ENCODE measurements at regions not wholly inside any gene's neighbourhood (a gene's known extent, or its start where the extent isn't known, plus 50 kb on each side); places are given as distances from the start of the nearest gene placed in this dataset.
"Not testable (repeated sequence)": the region's sequence is repeated elsewhere in the genome, so short reads cannot be mapped to it uniquely, and the experiment has no call there.

DNA sequence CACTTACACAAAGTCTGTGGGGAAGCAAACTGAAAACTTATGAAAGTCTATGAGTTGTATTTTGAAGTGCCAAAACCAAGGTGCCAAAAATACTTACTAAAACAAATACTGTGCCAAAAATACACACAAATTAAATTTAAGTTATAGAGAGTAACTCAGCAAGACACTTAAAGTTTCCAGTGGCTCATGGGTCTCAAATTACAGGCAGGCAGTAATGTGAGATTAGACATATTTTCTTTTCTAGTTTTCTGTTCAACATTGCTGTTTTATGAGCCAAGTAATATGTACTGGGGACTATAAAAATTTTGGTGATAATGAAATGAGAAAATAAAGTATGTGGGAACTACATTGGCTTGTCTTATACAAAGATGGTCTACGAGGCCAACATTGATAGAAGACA, 172.2 kb upstream of the SNX2 start:
- DNase-seq: no peak

DNA sequence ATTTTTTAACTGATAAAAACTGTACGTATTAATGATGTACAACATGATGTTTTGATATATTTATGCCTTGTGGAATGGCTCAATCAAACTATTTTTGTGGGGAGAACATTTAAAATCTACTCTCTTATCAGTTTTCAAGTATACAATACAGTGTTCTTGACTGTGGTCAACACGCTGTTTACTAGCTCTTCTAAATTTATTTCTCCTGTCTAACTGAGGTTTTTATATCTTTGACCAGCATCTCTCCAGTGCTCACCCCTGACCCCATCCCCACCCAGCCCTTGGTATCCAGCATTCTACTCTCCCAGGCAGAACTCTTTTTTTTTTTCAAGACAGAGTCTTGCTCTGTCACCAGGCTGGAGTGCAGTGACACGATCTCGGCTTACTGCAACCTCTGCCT, 169.6 kb upstream of the SNX2 start:
- DNase-seq: no peak

DNA sequence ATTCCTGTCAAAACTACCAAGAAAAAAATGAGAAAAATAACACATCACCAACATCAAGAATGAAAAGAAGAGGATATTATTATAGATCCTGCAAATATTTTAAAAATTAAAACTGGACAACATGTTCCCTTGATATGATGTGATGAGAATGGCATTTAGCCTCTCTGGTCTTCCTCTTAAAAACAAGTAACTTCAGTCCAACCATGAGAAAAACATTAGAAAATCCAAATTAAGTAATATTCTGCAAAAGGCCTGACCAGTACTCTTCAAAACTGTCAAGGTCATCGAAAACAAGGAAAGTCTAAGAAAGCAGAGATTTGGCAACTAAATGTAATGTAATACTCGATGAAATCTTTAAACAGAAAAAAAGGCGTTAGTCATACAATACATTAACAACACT, 167.1 kb upstream of the SNX2 start:
- no peak for DNase-seq

DNA sequence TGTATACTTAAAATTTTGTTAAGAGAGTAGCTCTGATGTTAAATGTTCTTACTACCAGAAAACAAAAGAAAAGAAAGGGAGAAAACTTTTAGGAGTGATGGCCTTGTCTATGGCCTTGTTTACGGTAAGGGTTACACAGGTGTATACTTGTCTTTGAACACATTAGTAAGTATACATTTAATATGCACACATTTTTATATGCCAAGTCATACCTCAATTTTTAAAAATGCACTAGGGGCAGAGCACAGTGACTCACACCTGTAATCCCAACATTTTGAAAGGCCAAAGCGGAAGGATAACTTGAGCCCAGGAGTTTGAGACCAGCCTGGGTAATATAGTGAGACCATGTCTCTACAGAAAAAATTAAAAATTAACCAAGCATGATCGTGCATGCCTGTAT, 166.7 kb upstream of the SNX2 start:
- DNase-seq: no peak

DNA sequence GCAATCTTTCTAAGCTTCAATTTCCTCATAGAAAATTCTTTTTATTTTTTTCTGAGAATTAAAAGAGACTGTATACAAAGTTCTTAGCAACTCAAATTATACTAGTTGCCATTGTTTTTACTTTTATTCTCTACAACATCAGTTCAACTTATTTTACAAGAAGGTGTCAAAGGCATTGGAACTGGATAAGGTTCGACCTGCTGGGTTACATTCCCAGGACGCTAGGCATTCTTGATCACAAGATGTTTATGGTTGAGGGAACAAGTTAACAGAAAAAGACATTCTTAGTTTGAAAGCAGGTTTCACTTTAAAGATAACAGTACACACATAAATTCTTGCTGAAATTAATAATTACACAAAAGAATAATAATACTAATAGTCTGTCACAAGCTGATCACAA, 163.5 kb upstream of the SNX2 start:
- DNase-seq: no peak

DNA sequence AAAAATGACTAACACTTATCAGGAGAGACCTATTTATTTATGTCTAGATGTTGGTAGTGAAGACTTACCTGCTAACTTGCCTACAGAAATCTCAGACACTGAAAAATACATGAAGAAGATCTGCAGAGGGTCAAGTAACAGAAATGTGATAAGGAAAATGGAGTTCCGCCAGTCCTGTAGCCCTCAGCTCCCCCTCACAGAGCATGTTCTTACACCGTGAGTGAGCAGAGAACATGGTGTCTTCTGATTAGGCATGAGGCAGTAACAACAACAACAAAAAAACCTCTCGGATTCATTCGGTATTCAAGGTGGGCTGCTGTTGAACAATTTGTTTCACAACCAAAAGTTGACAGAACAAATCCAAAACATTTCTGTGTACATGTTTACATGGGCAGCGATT, 162.0 kb upstream of the SNX2 start:
- DNase-seq: no peak

DNA sequence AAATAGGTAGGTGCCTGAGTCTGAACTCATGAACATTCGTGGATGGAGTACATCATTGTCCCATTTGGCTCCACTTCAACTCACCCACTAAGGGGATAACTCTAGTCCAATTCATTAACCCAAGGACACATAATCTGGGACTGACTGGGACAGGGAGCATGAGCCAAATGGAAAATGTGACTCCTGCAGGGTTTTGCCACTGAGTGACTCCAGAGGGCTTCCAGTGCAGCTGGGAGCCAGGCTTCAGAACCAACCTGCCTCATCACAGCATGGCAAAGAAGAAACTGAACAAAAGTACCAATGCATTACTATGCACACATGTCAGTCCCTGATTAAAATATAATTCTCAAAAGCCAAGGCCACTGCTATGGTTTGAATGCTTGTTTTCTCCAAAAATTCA, 159.7 kb upstream of the SNX2 start:
- DNase-seq: no peak

DNA sequence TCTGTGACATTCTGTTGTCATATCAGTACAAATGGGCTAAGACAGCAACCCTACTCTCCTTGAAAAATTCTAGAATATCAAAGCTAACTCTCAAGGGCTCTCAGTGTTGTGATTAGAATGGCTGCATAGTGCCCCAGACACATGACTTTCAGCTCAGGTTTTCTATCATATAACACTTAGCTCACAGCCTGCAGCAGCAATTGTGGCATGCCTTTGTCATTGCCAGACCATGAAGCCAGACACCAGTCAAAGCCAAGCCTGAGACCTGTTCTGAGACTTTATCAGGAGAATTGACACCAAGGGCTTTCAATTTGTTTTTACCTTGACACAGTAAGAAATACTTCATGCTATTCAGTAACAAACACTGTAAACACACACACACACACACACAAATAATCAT, 159.0 kb upstream of the SNX2 start:
- no peak for DNase-seq

DNA sequence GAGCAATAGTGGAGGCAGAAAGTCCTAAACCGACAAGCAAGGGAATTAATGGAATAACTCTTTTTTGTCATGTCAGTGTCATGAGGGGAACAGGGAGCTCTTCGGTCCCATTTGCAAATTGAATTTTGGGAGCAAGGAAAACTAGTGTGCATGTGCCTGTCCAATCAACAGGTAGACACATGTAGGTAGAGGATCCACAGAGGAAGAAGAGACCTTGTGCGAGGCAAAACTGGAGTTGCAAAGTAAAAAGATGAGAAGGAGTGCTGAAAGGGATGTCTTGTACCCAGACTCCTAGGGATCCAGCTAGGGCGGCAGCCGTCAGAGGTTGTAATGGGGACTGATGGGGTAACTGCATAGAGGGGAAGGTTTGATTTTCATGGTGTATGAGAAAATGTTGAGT, 156.8 kb upstream of the SNX2 start:
- DNase-seq: not testable (repeated sequence)

DNA sequence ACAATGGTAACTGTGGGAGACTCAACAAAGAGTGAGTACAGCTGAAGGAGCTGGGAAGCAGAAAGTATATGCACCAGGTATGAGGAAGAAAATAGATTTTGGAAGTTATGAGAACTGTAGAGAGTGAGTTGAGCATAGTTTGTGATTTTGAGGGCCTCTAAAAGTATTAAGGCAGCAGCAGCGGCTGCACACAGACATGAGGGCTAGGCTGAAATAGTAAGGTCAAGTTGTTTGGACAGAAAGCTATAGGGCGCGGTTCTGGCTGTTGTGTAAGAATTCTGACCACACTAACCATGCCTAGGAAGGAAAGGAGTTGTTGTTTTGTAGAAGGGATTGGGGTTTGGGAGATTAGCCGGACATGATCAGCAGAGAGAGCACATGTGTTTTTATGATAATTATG, 154.1 kb upstream of the SNX2 start:
- not testable (repeated sequence) for DNase-seq

DNA sequence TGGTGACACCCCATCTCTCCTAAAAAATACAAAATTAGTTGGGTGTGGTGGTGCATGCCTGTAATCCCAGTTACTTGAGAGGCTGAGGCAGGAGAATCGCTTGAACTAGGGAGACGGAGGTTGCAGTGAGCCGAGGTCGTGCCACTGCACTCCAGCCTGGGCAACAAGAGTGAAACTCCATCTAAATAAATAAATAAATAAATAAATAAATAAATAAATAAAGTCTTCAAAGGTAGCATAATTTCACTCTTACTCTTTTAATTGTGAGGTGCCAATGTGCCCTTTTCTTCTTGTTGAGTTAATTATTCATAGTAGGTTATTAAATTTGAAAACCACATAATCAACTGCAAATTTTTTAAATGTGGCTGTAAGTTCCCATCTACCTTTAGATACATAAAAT, 146.2 kb upstream of the SNX2 start:
- not testable (repeated sequence) for DNase-seq

DNA sequence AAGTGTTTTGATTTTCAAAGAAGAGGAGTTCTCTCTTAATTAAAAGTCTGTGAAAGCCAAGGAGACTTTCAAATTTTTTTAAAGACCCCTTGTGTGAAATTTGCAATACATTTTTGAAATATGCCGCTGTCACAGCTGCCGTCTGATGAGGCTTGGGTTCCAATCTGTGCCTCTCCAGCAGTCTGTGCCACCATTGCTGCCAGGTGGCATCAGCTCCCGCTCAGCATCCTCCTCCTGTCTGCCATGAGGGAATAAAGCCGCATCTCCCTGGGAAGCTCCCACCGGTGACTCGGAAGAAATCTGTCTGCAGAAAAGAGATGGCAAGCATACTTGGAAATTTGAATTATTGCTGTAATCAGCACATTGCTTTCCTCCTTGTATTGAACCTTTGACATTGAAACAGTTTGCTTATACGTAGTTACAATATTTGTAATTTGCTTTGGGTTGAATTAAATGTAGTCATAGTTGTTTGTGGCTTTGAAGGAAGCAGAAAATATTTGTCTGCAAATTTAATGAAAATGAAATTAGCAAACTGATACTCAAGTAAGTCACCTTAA, 145.7 kb upstream of the SNX2 start:
- no peak for DNase-seq

DNA sequence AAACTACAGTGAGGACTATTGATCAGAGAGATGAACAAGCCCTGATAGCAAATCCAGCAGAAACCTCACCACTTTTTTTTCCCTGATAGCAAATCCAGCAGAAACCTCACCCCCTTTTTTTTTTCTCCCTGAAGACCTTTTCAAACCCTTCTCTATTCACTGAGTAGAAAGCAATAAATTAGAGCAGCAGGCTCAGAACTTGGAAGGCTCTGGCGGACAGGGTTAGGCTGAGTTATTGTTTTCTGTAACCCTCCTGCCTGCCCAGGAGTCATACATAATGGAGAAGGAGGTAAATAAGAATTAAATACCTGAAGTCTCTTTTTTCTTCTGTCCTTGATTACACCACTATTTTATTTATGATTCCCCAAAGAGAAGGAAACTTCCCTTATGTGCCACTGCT, 136.3 kb upstream of the SNX2 start:
- DNase-seq: no peak

DNA sequence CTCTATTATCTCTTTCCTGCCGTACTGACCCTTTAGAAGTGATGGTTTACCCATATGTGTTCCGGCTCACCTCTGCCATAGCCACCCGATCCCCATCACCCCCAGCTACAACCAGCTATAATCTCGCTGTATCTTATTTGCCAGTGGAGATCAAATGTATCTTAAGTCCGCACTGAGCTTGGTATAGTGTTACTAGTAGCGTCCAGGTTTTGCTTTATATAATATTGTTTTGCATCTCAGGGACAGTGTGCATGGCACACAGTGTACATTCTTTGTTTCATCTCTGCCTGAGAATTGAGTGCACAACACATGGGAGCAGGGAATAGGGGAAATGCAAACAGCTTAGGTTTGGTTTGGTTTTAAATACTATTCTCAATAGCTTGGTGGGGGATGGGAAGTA, 135.8 kb upstream of the SNX2 start:
- no peak for DNase-seq

DNA sequence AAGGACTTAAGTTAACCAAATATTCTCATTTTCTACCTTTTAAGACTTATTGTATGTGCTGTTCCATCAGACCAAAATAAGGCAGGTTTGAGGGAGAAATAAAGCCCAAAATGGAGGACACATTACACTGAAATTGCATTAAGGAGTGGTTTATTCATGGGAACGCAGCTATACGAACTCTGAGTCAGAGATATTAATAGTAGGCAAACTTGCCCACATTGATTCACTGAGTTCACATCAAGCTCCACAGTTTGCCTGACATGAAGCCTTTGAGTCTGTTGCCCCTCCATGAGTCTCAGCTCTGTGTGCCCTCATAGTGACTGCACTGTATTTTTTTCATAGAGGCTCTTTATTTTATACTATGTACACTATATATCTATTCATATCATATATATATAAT, 135.0 kb upstream of the SNX2 start:
- no peak for DNase-seq

DNA sequence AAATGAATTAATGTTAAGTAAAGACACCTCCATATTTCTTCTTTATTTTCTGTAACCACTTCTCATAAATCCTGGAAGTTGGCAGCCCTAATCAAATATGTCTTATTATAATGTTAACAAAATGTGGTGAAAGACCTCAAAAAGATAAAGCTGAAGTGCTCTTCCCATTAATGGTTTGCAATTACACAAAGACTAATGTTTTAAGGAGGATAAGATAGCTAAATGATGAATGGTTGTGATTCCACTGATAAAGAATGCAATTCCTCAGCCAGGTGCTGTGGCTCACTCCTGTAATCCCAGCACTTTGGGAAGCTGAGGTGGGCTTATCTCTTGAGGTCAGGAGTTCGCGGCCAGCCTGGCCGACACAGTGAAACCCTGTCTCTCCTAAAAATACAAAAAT, 125.8 kb upstream of the SNX2 start:
- DNase-seq: no peak

DNA sequence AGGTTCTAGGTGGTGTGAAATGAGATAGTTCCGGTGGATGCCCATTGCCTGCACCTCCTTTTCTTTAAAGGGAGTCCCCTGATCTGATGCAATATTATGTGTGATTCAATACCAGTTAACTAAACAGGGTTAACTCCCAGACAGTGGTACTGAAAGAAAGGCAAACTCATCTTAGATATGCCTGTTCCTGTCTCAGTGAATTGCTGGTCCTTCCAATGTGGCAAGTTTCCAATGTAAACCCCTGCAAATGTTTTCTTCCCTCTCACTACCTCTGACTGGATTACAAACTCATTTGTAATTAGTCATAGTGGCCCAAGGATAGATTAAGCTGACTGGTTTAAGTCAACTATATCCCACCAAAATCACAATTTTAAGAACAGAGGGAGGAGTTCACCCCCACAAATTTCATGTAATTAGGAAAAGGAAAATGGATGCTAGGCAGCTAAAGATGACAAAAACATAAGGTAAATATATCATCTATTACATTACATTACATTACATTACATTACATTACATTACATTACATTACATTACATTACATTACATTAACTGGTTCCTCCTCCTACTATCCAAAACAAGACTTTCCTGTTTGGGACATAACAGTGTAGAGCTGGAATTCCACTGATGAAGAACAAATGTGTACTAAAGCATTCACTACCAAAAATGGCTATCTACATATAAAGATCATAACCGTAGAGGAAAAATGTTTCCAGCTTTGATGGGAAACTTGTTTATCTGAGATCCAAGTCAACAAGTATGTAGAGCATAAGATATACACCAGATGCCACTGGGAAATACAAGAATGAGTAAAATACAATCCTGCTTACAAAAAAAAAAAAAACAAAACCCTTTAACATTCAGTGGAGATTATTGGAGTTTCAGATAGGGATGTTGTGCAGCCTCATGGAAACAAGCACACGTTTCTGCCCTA, 121.5 kb upstream of the SNX2 start:
- DNase-seq: no peak

DNA sequence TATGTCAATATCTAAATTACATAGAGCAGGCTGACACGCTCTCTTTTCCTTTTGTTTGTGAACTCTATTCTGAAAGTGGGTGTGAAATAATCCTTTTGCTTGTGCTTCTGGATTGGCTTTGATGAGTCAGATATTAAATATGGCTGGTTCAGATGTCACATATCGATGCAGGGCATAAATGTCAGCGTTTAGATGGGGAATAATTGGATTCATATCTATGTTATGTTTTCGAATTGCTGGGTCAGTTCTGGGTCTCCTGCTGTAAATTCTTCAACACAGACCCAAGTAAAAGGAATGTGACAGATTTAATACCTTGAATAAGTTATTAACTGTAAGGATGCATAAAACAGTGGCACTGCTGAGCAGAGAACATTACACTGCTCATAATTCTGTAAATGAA, 118.7 kb upstream of the SNX2 start:
- DNase-seq: no peak

DNA sequence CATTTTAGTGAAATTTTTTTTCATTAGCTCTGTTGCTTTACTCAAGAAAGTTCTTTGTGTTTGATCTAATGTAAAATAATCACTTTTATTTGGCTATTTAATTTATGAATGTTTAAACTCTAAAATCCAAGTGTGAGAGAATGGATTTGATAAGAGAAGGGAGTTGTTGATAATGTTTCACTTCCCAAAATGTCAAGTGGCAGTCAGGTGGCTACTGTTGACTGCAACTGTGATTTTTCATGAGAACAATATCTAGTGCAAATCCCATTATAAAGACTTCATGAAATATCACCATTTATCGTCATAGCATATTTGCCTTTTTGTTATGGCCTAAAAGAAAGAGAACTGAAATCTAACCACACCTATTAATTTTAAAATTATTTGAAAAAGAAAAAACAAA, 118.3 kb upstream of the SNX2 start:
- no peak for DNase-seq

DNA sequence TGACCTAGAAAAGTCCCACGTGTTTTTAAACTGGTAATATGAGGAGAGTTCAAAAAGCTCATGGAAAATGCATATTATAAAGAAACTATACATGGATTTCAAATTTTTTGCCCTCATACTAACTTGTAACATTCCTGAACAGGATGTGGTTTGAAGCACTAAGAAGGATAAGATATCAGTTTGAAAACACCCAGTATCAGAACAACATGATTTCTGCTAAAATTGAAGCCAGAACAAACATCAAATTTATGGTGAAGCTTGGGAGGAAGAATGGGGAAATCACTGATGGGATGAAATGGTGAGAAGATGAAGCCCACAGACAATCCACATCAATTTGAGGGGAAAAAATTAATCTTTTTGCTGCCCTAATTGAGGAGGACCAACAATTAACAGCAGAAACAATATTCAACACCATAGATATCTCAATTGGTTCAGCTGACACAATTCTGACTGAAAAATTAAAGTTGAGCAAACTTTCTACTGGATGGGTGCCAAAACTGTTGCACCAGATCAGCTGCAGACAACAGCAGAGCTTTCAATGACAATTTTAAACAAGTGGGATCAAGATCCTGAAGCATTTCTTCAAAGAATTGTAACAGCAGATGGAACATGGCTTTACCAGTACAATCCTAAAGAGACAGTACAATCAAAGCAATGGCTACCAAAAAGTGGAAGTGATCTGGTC, 113.2 kb upstream of the SNX2 start:
- peak in 1 of 2 donors; percentile 12 for DNase-seq

DNA sequence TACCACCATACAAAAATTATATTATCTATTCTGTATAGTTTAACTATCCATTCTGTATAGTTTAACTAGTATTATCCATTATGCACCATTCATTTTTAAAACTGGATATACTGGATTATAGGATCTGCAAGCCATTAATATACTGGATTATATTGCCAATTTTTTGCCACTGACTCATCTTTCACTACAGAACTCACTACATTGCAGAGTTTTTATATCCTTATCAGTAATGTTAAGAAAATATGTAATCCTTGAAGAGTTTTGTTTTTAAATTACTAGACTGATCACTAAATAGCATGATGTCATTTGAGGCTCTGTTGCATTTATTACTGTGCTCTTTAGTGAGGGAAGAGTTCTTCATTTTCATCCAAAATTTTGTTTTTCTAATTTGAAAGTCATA, 109.8 kb upstream of the SNX2 start:
- no peak for DNase-seq

DNA sequence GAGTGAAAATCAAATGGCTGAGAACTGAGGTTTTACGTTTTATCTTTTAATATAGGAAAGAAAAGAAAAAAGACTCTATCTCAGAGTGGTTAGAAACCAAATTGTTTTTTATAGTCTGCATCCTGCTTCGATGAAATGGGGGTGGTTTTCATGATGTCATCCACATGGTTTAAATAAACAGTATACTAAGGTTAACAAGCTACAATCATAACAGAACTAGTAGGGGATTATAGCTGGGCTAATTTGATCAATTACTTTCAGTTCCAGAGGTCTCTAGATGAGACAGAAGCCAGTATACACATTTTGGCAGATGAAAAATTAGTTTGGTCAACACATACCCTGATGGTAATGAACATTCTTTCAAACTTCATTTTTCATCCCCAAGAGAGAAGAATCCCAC, 106.3 kb upstream of the SNX2 start:
- DNase-seq: no peak

DNA sequence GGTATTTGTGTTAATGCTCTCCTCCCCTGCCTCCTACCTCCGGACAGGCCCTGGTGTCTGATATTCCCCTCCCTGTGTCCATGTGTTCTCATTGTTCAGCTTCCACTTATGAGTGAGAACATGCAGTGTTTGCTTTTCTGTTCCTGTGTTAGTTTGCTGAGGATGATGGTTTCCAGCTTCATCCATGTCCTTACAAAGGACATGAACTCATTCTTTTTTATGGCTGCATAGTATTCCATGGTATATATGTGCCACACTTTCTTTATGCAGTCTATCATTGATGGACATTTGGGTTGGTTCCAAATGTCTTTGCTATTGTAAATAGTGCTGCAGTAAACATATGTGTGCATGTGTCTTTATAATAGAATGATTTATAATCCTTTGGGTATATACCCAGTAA, 105.2 kb upstream of the SNX2 start:
- not testable (repeated sequence) for DNase-seq

DNA sequence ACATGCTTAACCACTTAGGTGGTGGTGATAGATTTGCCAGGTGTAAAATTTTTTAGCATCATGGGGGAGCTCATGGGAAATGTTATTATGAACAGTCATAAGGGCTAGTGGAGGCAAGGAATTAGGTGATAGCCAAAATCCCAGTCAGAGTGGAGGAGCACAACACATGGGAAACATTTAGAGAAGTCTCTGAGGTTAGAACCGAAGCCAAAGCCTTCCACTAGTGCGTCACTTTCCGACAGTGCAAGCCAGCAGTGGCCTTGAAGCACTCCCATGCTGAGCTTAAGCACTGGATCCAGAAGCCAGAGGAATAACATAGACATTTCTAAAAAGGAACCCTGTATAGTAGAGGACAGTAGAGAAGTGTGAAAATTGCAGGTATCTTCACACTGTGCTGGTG, 101.5 kb upstream of the SNX2 start:
- no peak for DNase-seq

All from inflammatory macrophage treated with lipopolysaccharide for 1 hour (primary cell).